ENCODE measurements at regions not wholly inside any gene's neighbourhood (a gene's known extent, or its start where the extent isn't known, plus 50 kb on each side); places are given as distances from the start of the nearest gene placed in this dataset.

- no peak for TF ChIP-seq CTCF (optimal IDR thresholded peaks at IDR 0.05 in 1 of 3, IDR thresholded peaks at IDR 0.05 in 1 of 3, conservative IDR thresholded peaks at IDR 0.05 in 1 of 3; ENCODE audit: extremely low read depth in 1 of 3, insufficient read depth in 2 of 3, low read length in 3 of 3)
- TF ChIP-seq EZH2 (IDR thresholded peaks at IDR 0.05; ENCODE audit: low read length) = no peak
These were observed 95.1 kb upstream of the DAPK1 start for GRCh38 chr9:87402537-87402936.
